HepG2 (cell line): ENCODE measurements at regions not wholly inside any gene's neighbourhood (a gene's known extent, or its start where the extent isn't known, plus 50 kb on each side); places are given as distances from the start of the nearest gene placed in this dataset.

Experiments used
- ATAC-seq: fragments of 200-7000 bp; cut with Tn5 transposase; 3 replicates; pipeline ENCODE4 v1.9.1; 2020; ENCODE audit warnings: mild to moderate bottlenecking, moderate library complexity
- BruUV-seq: library from RNA; stranded (reverse); fragments of 400-500 nt; replicated peaks from 2 replicates; lab custom pipeline; 2021; lab: Mats Ljungman, UMichigan
- CTCF ChIA-PET: fragments of 300-600 bp; formaldehyde crosslinking; extraction: SDS; loops from one replicate; lab custom pipeline; 2021; ENCODE audit warnings: low total read pairs, inconsistent platforms, low intra/inter-chr PET ratio; lab: Yijun Ruan, JAX
- POLR2A ChIA-PET: fragments of 350-600 bp; sonication (Branson Sonifier 250); formaldehyde crosslinking; loops from one replicate; lab custom pipeline; 2020; ENCODE audit warnings: antibody characterized with exemption, inconsistent platforms; lab: Yijun Ruan, JAX
- DNase-seq: peaks from one replicate; pipeline ENCODE4 v3.0.0-alpha.2; 2015; ENCODE audit warnings: low spot score
- FAIRE-seq: peaks from 3 replicates; lab custom pipeline; 2011; peaks lifted over from hg19 to GRCh38; lab: Jason Lieb, UNC
- H2AFZ ChIP-seq: one replicate; pipeline ENCODE4 v1.6.1; 2011; ENCODE audit warnings: low read length, inconsistent platforms
- H3K27ac ChIP-seq: fragments of 300-600 bp; 3 replicates; pipeline ENCODE4 v1.8.0; 2011; ENCODE audit warnings: mixed run types, mild to moderate bottlenecking, mixed read lengths, low read length, inconsistent platforms; ENCODE audit not compliant: insufficient read depth; ENCODE audit errors: extremely low read length
- H3K27me3 ChIP-seq, 2 experiments: fragments of 200-600 bp in 1 of 2; 2 replicates in 1 of 2; 3 replicates in 1 of 2; pipeline versions ENCODE4 v1.6.0 to v1.8.0; 2011; ENCODE audit warnings: low read length in 2 of 2, mild to moderate bottlenecking in 2 of 2, moderate library complexity in 2 of 2, inconsistent platforms in 1 of 2; ENCODE audit not compliant: insufficient read depth in 2 of 2, control insufficient read depth in 1 of 2
- H3K36me3 ChIP-seq, 2 experiments: fragments of 200-600 bp in 1 of 2; replicated peaks in 1 of 2; 2 replicates in 1 of 2; 3 replicates in 1 of 2; pipeline versions ENCODE4 v1.5.1 to v1.8.0; 2011; ENCODE audit warnings: low read length in 2 of 2, inconsistent platforms in 1 of 2; ENCODE audit not compliant: insufficient read depth in 2 of 2, control insufficient read depth in 1 of 2
- H3K4me1 ChIP-seq: 2 replicates; pipeline ENCODE4 v1.5.1; 2012; ENCODE audit warnings: low read length, inconsistent platforms; ENCODE audit not compliant: insufficient read depth
- H3K4me2 ChIP-seq: 2 replicates; pipeline ENCODE4 v1.6.0; 2011; ENCODE audit warnings: low read depth, low read length, inconsistent platforms
- H3K4me3 ChIP-seq, 3 experiments: fragments of 200-600 bp in 1 of 3; sonication (generic), shearing (Covaris generic) in 1 of 3; replicated peaks in 1 of 3; 2 replicates each; pipeline ENCODE4 v1.5.1; 2011 to 2016; ENCODE audit warnings: low read length in 3 of 3, inconsistent platforms in 2 of 3, low read depth in 2 of 3, mild to moderate bottlenecking in 2 of 3, control low read depth in 1 of 3, mixed read lengths in 1 of 3; ENCODE audit not compliant: insufficient read depth in 1 of 3
- H3K79me2 ChIP-seq: one replicate; pipeline ENCODE4 v1.6.1; 2011; ENCODE audit warnings: low read length, inconsistent platforms; ENCODE audit not compliant: insufficient read depth
- H3K9ac ChIP-seq: 2 replicates; pipeline ENCODE4 v1.6.0; 2011; ENCODE audit warnings: mild to moderate bottlenecking, low read depth, low read length, inconsistent platforms; ENCODE audit not compliant: insufficient read depth
- H3K9me3 ChIP-seq: 2 replicates; pipeline ENCODE4 v1.5.1; 2012; ENCODE audit warnings: mild to moderate bottlenecking, low read length
- H4K20me1 ChIP-seq: 2 replicates; pipeline ENCODE4 v1.6.0; 2011; ENCODE audit warnings: inconsistent platforms, mild to moderate bottlenecking, low read length, moderate library complexity; ENCODE audit not compliant: insufficient read depth
- CHD4 ChIP-seq: fragments of 200-600 bp; sonication (generic); IDR thresholded peaks from 2 replicates; pipeline ENCODE4 v1.7.0; 2017; ENCODE audit warnings: mild to moderate bottlenecking, low read length, borderline replicate concordance
- ESRRA ChIP-seq: sonication (generic); formaldehyde crosslinking; IDR thresholded peaks from 2 replicates; pipeline ENCODE4 v1.5.1; 2020; ENCODE audit warnings: mild to moderate bottlenecking, low read depth, missing genetic modification reagents
- FOSL2 ChIP-seq: sonication (generic); formaldehyde crosslinking; IDR thresholded peaks from 2 replicates; pipeline ENCODE4 v1.4.0; 2020; ENCODE audit warnings: missing genetic modification reagents
- FOXA3 ChIP-seq: IDR thresholded peaks from 2 replicates; pipeline ENCODE4 v1.6.1; 2016; ENCODE audit warnings: missing genetic modification reagents, missing compliant biosample characterization
- FOXK2 ChIP-seq: fragments of 450-650 bp; IDR thresholded peaks from 2 replicates; pipeline ENCODE4 v1.6.1; 2016
- HES4 ChIP-seq: sonication (generic); formaldehyde crosslinking; IDR thresholded peaks from 2 replicates; pipeline ENCODE4 v1.9.0; 2021; ENCODE audit warnings: mild to moderate bottlenecking, missing genetic modification reagents, borderline replicate concordance
- MXI1 ChIP-seq: IDR thresholded peaks from 3 replicates; pipeline ENCODE4 v1.6.1; 2012; ENCODE audit warnings: low read depth, low read length, inconsistent platforms, borderline replicate concordance
- NCOA1 ChIP-seq: sonication (generic); formaldehyde crosslinking; IDR thresholded peaks from 2 replicates; pipeline ENCODE4 v1.9.0; 2021; ENCODE audit warnings: missing genetic modification reagents
- PAF1 ChIP-seq: IDR thresholded peaks from 2 replicates; pipeline ENCODE4 v1.6.1; 2016; ENCODE audit warnings: missing genetic modification reagents, missing compliant biosample characterization
- RARA ChIP-seq: IDR thresholded peaks from 2 replicates; pipeline ENCODE4 v1.6.1; 2016; ENCODE audit warnings: missing genetic modification reagents, missing compliant biosample characterization
- SATB2 ChIP-seq: sonication (generic); formaldehyde crosslinking; IDR thresholded peaks from 2 replicates; pipeline ENCODE4 v1.5.0; 2020; ENCODE audit warnings: missing genetic modification reagents
- ZBTB42 ChIP-seq: sonication (generic); formaldehyde crosslinking; IDR thresholded peaks from 2 replicates; pipeline ENCODE4 v1.5.0; 2020; ENCODE audit warnings: mild to moderate bottlenecking, missing genetic modification reagents
- ZNF382 ChIP-seq: sonication (generic); formaldehyde crosslinking; IDR thresholded peaks from 2 replicates; pipeline ENCODE4 v1.5.0; 2020; ENCODE audit warnings: missing genetic modification reagents, mild to moderate bottlenecking, borderline replicate concordance
- ZNF891 ChIP-seq: sonication (generic); formaldehyde crosslinking; IDR thresholded peaks from 2 replicates; pipeline ENCODE4 v1.5.0; 2020; ENCODE audit warnings: mild to moderate bottlenecking, missing genetic modification reagents
- ZSCAN21 ChIP-seq: sonication (generic); formaldehyde crosslinking; IDR thresholded peaks from 2 replicates; pipeline ENCODE4 v1.8.0; 2022; ENCODE audit warnings: mild to moderate bottlenecking, missing genetic modification reagents, moderate library complexity, borderline replicate concordance
- WGBS: methylation state at CpG from one replicate; pipeline ENCODE4 v1.1.6; 2017; ENCODE audit warnings: low lambda C conversion rate; 5-methylcytosine and 5-hydroxymethylcytosine counted together
- in situ Hi-C: cut with HindIII; loops from 2 replicates; pipeline ENCODE4 v1.10.0; 2017; ENCODE audit warnings: low pct_unique_long_range_greater_than_20kb; ENCODE audit not compliant: extremely low pct_ligation_motif_present
- intact Hi-C: fragments of 100-400 bp; cut with micrococcal nuclease; formaldehyde crosslinking; loops from one replicate; pipeline ENCODE4 v1.10.0; 2022; ENCODE audit not compliant: unreplicated experiment
- TF ChIP-seq, protein P1 (sequence below): sonication (generic); formaldehyde crosslinking; IDR thresholded peaks from 2 replicates; pipeline ENCODE4 v1.4.0; 2020; ENCODE audit warnings: low read depth, mild to moderate bottlenecking, missing genetic modification reagents
- TF ChIP-seq, protein P2 (sequence below): sonication (generic); formaldehyde crosslinking; IDR thresholded peaks from 2 replicates; pipeline ENCODE4 v1.4.0; 2020; ENCODE audit warnings: missing genetic modification reagents
- TF ChIP-seq, protein P3 (sequence below): sonication (generic); formaldehyde crosslinking; IDR thresholded peaks from 2 replicates; pipeline ENCODE4 v1.5.0; 2020; ENCODE audit warnings: mild to moderate bottlenecking, missing genetic modification reagents
- TF ChIP-seq, protein P4 (sequence below): sonication (generic); formaldehyde crosslinking; IDR thresholded peaks from 2 replicates; pipeline ENCODE4 v1.4.0; 2020; ENCODE audit warnings: missing genetic modification reagents, borderline replicate concordance

DNA sequence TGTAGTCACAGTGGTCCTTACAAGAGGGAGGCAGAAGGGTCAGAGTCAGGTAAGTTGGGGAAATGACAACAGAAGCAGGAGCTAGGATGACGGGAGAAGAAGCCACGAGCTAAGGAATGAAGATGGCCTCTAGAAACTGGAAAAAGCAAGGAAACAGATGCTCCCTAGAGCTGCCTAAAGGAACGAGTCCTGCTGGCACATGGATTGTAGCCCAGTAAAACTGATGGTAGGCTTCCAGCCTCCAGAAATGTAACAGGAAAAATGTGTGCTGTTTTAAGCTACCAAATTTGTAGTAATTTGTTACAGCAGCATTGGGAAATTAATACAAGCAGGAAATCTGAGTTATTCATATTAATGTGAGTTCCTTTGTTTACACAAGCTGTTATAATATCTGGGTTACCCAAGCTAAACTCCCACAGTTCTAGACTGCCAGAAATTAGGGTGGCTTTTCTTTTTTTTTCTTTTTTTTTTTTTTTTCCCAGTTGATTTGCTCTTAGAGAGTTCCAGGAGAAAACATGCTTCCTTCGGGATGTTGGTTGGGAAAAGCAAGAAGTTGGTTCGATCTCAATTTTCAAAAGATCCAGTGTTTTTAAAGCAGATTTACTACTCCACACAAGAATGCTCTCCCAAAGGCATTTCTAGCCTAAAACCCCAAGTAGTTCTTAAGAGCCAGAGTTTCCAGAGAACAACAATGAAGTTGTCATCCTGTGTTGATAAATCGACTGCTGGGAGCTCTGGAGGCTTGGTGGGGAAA lies 400.0 kb upstream of the SLC24A2 start (continued):
- TF ChIP-seq ZNF891: no peak
- TF ChIP-seq HES4 (CRISPR knock-in tag): no peak

DNA sequence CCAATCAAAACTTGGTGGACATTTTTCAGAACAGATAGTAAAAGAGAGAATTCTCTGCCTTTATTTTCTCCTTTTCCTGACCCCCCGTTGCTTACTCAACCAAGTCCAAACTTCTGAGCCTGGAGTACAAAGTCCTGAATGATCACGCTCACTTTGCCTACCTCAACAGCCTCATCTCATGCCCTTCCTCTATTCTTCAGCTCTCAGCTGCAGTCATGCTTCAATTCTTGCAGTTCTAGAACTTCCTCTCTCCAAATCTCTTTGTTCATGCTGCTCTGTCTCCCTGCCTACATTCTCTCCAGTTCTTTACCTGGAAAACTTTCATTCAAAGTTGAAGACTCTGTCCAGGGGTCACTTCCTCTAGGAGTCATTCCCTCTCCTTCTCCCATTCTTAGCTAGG lies 398.5 kb upstream of the SLC24A2 start:
- BruUV-seq: no TSS peak
- Histone ChIP-seq H2AFZ (no peak overlapping the region), H3K79me2 (no peaks in the 10 kb centered on the region), H3K36me3 (no peaks in the 10 kb centered on the region), H3K27me3 (no peaks in the 10 kb centered on the region), H3K4me2 (no peak overlapping the region), H3K4me1 (no peaks in the 10 kb centered on the region), H3K9me3 (no peaks in the 10 kb centered on the region), H4K20me1 (no peaks in the 10 kb centered on the region), H3K27ac (no peak overlapping the region), H3K4me3 (no peak overlapping the region), H3K9ac (no peak overlapping the region)
- ChIA-PET CTCF (no interaction called here), POLR2A (no interaction called here)
- intact Hi-C loops: no loop called here
- FAIRE-seq (no peak), DNase-seq (no peak), ATAC-seq (no peak)
- in situ Hi-C loops: no loop called here
- TF ChIP-seq SATB2 (CRISPR knock-in tag) (no peak), FOXK2 (no peak), CHD4 (no peak), ZSCAN21 (CRISPR knock-in tag) (no peak), ZBTB42 (CRISPR knock-in tag) (no peak), MXI1 (no peak), PAF1 (no peak), FOSL2 (no peak), ZNF382 (CRISPR knock-in tag) (no peak), ESRRA (CRISPR knock-in tag) (no peak), FOXA3 (no peak), NCOA1 (no peak), RARA (CRISPR knock-in tag) (no peak)
- TF ChIP-seq, protein P1, sequence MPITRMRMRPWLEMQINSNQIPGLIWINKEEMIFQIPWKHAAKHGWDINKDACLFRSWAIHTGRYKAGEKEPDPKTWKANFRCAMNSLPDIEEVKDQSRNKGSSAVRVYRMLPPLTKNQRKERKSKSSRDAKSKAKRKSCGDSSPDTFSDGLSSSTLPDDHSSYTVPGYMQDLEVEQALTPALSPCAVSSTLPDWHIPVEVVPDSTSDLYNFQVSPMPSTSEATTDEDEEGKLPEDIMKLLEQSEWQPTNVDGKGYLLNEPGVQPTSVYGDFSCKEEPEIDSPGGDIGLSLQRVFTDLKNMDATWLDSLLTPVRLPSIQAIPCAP (CRISPR knock-in tag): no peak
- TF ChIP-seq, protein P2, sequence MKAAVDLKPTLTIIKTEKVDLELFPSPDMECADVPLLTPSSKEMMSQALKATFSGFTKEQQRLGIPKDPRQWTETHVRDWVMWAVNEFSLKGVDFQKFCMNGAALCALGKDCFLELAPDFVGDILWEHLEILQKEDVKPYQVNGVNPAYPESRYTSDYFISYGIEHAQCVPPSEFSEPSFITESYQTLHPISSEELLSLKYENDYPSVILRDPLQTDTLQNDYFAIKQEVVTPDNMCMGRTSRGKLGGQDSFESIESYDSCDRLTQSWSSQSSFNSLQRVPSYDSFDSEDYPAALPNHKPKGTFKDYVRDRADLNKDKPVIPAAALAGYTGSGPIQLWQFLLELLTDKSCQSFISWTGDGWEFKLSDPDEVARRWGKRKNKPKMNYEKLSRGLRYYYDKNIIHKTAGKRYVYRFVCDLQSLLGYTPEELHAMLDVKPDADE (CRISPR knock-in tag): no peak
- TF ChIP-seq, protein P3, sequence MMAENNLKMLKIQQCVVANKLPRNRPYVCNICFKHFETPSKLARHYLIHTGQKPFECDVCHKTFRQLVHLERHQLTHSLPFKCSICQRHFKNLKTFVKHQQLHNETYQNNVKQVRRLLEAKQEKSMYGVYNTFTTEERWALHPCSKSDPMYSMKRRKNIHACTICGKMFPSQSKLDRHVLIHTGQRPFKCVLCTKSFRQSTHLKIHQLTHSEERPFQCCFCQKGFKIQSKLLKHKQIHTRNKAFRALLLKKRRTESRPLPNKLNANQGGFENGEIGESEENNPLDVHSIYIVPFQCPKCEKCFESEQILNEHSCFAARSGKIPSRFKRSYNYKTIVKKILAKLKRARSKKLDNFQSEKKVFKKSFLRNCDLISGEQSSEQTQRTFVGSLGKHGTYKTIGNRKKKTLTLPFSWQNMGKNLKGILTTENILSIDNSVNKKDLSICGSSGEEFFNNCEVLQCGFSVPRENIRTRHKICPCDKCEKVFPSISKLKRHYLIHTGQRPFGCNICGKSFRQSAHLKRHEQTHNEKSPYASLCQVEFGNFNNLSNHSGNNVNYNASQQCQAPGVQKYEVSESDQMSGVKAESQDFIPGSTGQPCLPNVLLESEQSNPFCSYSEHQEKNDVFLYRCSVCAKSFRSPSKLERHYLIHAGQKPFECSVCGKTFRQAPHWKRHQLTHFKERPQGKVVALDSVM (CRISPR knock-in tag): no peak
- TF ChIP-seq, protein P4, sequence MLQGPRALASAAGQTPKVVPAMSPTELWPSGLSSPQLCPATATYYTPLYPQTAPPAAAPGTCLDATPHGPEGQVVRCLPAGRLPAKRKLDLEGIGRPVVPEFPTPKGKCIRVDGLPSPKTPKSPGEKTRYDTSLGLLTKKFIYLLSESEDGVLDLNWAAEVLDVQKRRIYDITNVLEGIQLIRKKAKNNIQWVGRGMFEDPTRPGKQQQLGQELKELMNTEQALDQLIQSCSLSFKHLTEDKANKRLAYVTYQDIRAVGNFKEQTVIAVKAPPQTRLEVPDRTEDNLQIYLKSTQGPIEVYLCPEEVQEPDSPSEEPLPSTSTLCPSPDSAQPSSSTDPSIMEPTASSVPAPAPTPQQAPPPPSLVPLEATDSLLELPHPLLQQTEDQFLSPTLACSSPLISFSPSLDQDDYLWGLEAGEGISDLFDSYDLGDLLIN: no peak
- 0% methylated on average over 2 of the region's 2 CpGs for WGBS
